SK-N-SH (cell line): ENCODE measurements at regions not wholly inside any gene's neighbourhood (a gene's known extent, or its start where the extent isn't known, plus 50 kb on each side); places are given as distances from the start of the nearest gene placed in this dataset.

Experiments used
- CTCF ChIA-PET: fragments of 300-600, 350-600 bp; formaldehyde crosslinking; extraction: SDS; loops from one replicate; lab custom pipeline; 2021; lab: Yijun Ruan, JAX
- POLR2A ChIA-PET: fragments of 350-600 bp; sonication (Branson Sonifier 250); formaldehyde crosslinking; extraction: SDS; loops from one replicate; lab custom pipeline; 2020; ENCODE audit warnings: antibody characterized with exemption, inconsistent platforms; lab: Yijun Ruan, JAX
- DNase-seq: peaks from one replicate; pipeline ENCODE4 v3.0.0; 2012
- H2AFZ ChIP-seq: fragments of 200-600 bp; sonication (generic); 2 replicates; pipeline ENCODE4 v1.8.1; 2016; ENCODE audit warnings: antibody characterized with exemption, mild to moderate bottlenecking, low read depth
- H3F3A ChIP-seq: fragments of 200-600 bp; sonication (generic); replicated peaks from 2 replicates; pipeline ENCODE3; 2016; ENCODE audit warnings: antibody characterized with exemption, mild to moderate bottlenecking; ENCODE audit not compliant: insufficient read depth
- H3K27ac ChIP-seq, 2 experiments: fragments of 200-500 bp in 1 of 2; fragments of 200-600 bp in 1 of 2; sonication (Bioruptor generic) in 1 of 2; sonication (generic), shearing (Covaris generic) in 1 of 2; 2 replicates each; pipeline versions ENCODE4 v1.5.1 to v1.6.1; 2014 to 2016; ENCODE audit warnings: low read depth in 2 of 2, inconsistent platforms in 1 of 2, low read length in 1 of 2, mild to moderate bottlenecking in 1 of 2, mixed read lengths in 1 of 2
- H3K27me3 ChIP-seq: fragments of 200-600 bp; sonication (generic), shearing (Covaris generic); 2 replicates; pipeline ENCODE4 v1.6.1; 2016; ENCODE audit warnings: mixed run types; ENCODE audit not compliant: insufficient read depth
- H3K36me3 ChIP-seq, 2 experiments: fragments of 200-500 bp in 1 of 2; fragments of 200-600 bp in 1 of 2; sonication (Bioruptor generic) in 1 of 2; sonication (generic) in 1 of 2; replicated peaks in 1 of 2; 2 replicates each; pipeline versions ENCODE3 to v1.5.1; 2014 to 2016; ENCODE audit warnings: low read length in 1 of 2, mild to moderate bottlenecking in 1 of 2; ENCODE audit not compliant: insufficient read depth in 2 of 2, control insufficient read depth in 1 of 2
- H3K4me1 ChIP-seq, 2 experiments: fragments of 200-500 bp in 1 of 2; fragments of 200-600 bp in 1 of 2; sonication (Bioruptor generic) in 1 of 2; sonication (generic), shearing (Covaris generic) in 1 of 2; 2 replicates each; pipeline versions ENCODE4 v1.5.1 to v1.6.1; 2014 to 2016; ENCODE audit warnings: low read depth in 1 of 2, low read length in 1 of 2, mixed run types in 1 of 2; ENCODE audit not compliant: insufficient read depth in 2 of 2, control insufficient read depth in 1 of 2
- H3K4me2 ChIP-seq: fragments of 200-600 bp; sonication (generic), shearing (Covaris generic); 2 replicates; pipeline ENCODE4 v1.6.1; 2017; ENCODE audit warnings: mixed run types
- H3K4me3 ChIP-seq, 2 experiments: fragments of 200-500 bp in 1 of 2; fragments of 200-600 bp in 1 of 2; sonication (Bioruptor generic) in 1 of 2; sonication (generic), shearing (Covaris generic) in 1 of 2; 2 replicates each; pipeline versions ENCODE4 v1.5.1 to v1.8.1; 2014 to 2016; ENCODE audit warnings: low read depth in 2 of 2, inconsistent platforms in 1 of 2, low read length in 1 of 2, mild to moderate bottlenecking in 1 of 2, mixed read lengths in 1 of 2, moderate library complexity in 1 of 2
- H3K79me2 ChIP-seq: fragments of 200-600 bp; sonication (generic); 2 replicates; pipeline ENCODE4 v1.8.1; 2017; ENCODE audit warnings: mild to moderate bottlenecking; ENCODE audit not compliant: insufficient read depth
- H3K9ac ChIP-seq: fragments of 200-600 bp; sonication (generic); 2 replicates; pipeline ENCODE4 v1.6.1; 2017; ENCODE audit warnings: mixed run types
- H3K9me2 ChIP-seq: fragments of 200-600 bp; sonication (generic); 2 replicates; pipeline ENCODE4 v1.6.1; 2017; ENCODE audit warnings: mixed run types
- H3K9me3 ChIP-seq: fragments of 200-600 bp; sonication (generic); 2 replicates; pipeline ENCODE4 v1.6.1; 2017; ENCODE audit warnings: mixed run types, mild to moderate bottlenecking, moderate library complexity
- H4K20me1 ChIP-seq: fragments of 200-600 bp; sonication (generic); 2 replicates; pipeline ENCODE4 v1.6.1; 2017; ENCODE audit warnings: mild to moderate bottlenecking, mixed run types; ENCODE audit not compliant: insufficient read depth
- CHD2 ChIP-seq: fragments of 150-350 bp; IDR thresholded peaks from 2 replicates; pipeline ENCODE4 v1.6.1; 2018; ENCODE audit warnings: low read length; ENCODE audit not compliant: partially characterized antibody
- EZH2phosphoT487 ChIP-seq: fragments of 200-600 bp; sonication (generic); IDR thresholded peaks from 2 replicates; pipeline ENCODE4 v1.6.1; 2017; ENCODE audit warnings: low read depth, mixed run types, mild to moderate bottlenecking, antibody characterized with exemption, moderate library complexity, borderline replicate concordance
- FOSL2 ChIP-seq: IDR thresholded peaks from 2 replicates; pipeline ENCODE4 v1.4.0; 2012; ENCODE audit warnings: low read depth, mild to moderate bottlenecking, moderate library complexity, borderline replicate concordance
- FOXM1 ChIP-seq: IDR thresholded peaks from 2 replicates; pipeline ENCODE4 v1.4.0; 2012; ENCODE audit warnings: low read depth, mild to moderate bottlenecking
- GABPA ChIP-seq: IDR thresholded peaks from 2 replicates; pipeline ENCODE4 v1.4.0; 2012; ENCODE audit warnings: low read depth, mild to moderate bottlenecking
- GATA2 ChIP-seq: sonication (generic); formaldehyde crosslinking; IDR thresholded peaks from 2 replicates; pipeline ENCODE4 v1.5.0; 2020; ENCODE audit warnings: mild to moderate bottlenecking, missing genetic modification reagents
- JUND ChIP-seq: IDR thresholded peaks from 2 replicates; pipeline ENCODE4 v1.4.0; 2012
- MXI1 ChIP-seq: IDR thresholded peaks from 2 replicates; pipeline ENCODE4 v1.6.1; 2012; ENCODE audit warnings: mild to moderate bottlenecking, low read depth, low read length, improper control_type of control experiment
- POLR2AphosphoS5 ChIP-seq: IDR thresholded peaks from 2 replicates; pipeline ENCODE4 v1.6.1; 2012; ENCODE audit warnings: low read depth, low read length
- REST ChIP-seq: IDR thresholded peaks from 2 replicates; pipeline ENCODE4 v1.6.1; 2012; ENCODE audit warnings: mild to moderate bottlenecking, low read depth, low read length, moderate library complexity
- RXRA ChIP-seq: IDR thresholded peaks from 2 replicates; pipeline ENCODE4 v1.4.0; 2012; ENCODE audit warnings: low read depth, mild to moderate bottlenecking, borderline replicate concordance
- SMC3 ChIP-seq: IDR thresholded peaks from 2 replicates; pipeline ENCODE4 v1.6.1; 2012; ENCODE audit warnings: low read depth, low read length, improper control_type of control experiment
- TAF1 ChIP-seq: IDR thresholded peaks from 2 replicates; pipeline ENCODE4 v1.6.1; 2012; ENCODE audit warnings: low read depth, mild to moderate bottlenecking, low read length, moderate library complexity, borderline replicate concordance
- TCF12 ChIP-seq: IDR thresholded peaks from 2 replicates; pipeline ENCODE4 v1.4.0; 2012
- TEAD4 ChIP-seq: IDR thresholded peaks from 2 replicates; pipeline ENCODE4 v1.4.0; 2012; ENCODE audit warnings: mild to moderate bottlenecking, borderline replicate concordance; ENCODE audit not compliant: insufficient read depth
- YY1 ChIP-seq: IDR thresholded peaks from 2 replicates; pipeline ENCODE4 v1.4.0; 2012; ENCODE audit warnings: low read depth, mild to moderate bottlenecking
- WGBS: methylation state at CpG from one replicate; pipeline ENCODE4 v1.1.6; 2017; ENCODE audit warnings: low lambda C conversion rate; 5-methylcytosine and 5-hydroxymethylcytosine counted together
- TF ChIP-seq, protein P1 (sequence below): fragments of 150-350 bp; IDR thresholded peaks from 2 replicates; pipeline ENCODE4 v1.6.1; 2017; ENCODE audit warnings: antibody characterized with exemption, low read length, low read depth, borderline replicate concordance
- TF ChIP-seq, protein P2 (sequence below): fragments of 150-350 bp; IDR thresholded peaks from 2 replicates; pipeline ENCODE4 v1.6.1; 2016; ENCODE audit warnings: mild to moderate bottlenecking, low read depth, low read length
- TF ChIP-seq, protein P3 (sequence below): IDR thresholded peaks from 2 replicates; pipeline ENCODE4 v1.4.0; 2012; ENCODE audit warnings: low read depth

DNA sequence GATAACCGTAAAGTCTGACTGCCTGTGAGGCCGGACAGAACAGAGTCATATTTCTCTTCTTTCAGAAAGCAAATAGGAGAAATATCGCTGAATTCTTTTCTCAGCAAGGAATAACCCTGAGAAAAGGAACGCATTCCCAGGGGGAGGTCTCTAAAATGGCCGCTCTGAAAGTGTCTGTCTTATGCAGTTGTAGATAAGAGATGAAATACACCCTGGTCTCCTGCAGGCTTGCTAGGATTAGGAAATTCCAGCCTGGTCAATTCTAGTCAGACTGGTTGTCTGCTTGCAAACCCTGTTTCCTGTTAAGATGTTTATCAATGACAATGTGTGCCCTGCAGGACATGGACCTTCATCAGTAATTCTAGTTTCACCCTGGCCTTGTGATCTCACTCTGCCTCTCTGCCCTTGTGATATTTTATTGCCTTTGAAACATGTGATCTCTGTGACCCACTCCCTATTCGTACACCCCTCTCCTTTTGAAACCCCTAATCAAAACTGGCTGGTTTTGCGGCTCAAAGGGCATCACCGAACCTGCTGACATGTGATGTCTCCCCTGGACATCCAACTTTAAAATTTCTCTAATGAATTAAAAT is 934.8 kb upstream of the SPRY2 start:
- no peak overlapping the region for H3K27ac ChIP-seq
- no peaks in the 10 kb centered on the region for H3K27me3 ChIP-seq
- H2AFZ ChIP-seq: no peak overlapping the region
- H3K4me3 ChIP-seq: no peak overlapping the region
- H3K9me2 ChIP-seq: no peaks in the 10 kb centered on the region
- H3K36me3 ChIP-seq: no peaks in the 10 kb centered on the region
- H4K20me1 ChIP-seq: no peaks in the 10 kb centered on the region
- H3K9ac ChIP-seq: no peak overlapping the region
- TF ChIP-seq POLR2AphosphoS5 (no peak), SMC3 (no peak), JUND (no peak), FOSL2 (no peak), TCF12 (no peak), FOXM1 (no peak), RXRA (no peak), TEAD4 (no peak), REST (no peak), CHD2 (no peak), EZH2phosphoT487 (no peak), TAF1 (no peak), MXI1 (no peak), GABPA (no peak), GATA2 (CRISPR knock-in tag) (no peak), YY1 (no peak)
- TF ChIP-seq, protein P1, sequence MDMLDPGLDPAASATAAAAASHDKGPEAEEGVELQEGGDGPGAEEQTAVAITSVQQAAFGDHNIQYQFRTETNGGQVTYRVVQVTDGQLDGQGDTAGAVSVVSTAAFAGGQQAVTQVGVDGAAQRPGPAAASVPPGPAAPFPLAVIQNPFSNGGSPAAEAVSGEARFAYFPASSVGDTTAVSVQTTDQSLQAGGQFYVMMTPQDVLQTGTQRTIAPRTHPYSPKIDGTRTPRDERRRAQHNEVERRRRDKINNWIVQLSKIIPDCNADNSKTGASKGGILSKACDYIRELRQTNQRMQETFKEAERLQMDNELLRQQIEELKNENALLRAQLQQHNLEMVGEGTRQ: no peak
- TF ChIP-seq, protein P2, sequence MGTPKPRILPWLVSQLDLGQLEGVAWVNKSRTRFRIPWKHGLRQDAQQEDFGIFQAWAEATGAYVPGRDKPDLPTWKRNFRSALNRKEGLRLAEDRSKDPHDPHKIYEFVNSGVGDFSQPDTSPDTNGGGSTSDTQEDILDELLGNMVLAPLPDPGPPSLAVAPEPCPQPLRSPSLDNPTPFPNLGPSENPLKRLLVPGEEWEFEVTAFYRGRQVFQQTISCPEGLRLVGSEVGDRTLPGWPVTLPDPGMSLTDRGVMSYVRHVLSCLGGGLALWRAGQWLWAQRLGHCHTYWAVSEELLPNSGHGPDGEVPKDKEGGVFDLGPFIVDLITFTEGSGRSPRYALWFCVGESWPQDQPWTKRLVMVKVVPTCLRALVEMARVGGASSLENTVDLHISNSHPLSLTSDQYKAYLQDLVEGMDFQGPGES: no peak
- TF ChIP-seq, protein P3, sequence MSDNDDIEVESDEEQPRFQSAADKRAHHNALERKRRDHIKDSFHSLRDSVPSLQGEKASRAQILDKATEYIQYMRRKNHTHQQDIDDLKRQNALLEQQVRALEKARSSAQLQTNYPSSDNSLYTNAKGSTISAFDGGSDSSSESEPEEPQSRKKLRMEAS: no peak
- TF ChIP-seq, all 33 proteins: peak for 0
- ChIA-PET CTCF (no interaction called here), POLR2A (no interaction called here)
- Histone ChIP-seq H3K79me2 (no peaks in the 10 kb centered on the region), H3K9me3 (no peaks in the 10 kb centered on the region), H3K4me1 (no peaks in the 10 kb centered on the region), H3K4me2 (no peak overlapping the region), H3F3A (no peaks in the 10 kb centered on the region)
- WGBS: 22% methylated on average over 8 of the region's 8 CpGs
- DNase-seq: no peak
